Loucy (cell line): ENCODE measurements at regions not wholly inside any gene's neighbourhood (a gene's known extent, or its start where the extent isn't known, plus 50 kb on each side); places are given as distances from the start of the nearest gene placed in this dataset.

ENCODE experiments used
- EZH2phosphoT487 ChIP-seq: fragments of 200-600 bp; IDR thresholded peaks from 2 replicates; pipeline ENCODE4 v1.6.1; 2018; ENCODE audit warnings: antibody characterized with exemption, mild to moderate bottlenecking, moderate library complexity, borderline replicate concordance
- TF ChIP-seq, protein P1 (sequence below): fragments of 200-600 bp; sonication (generic); conservative IDR thresholded peaks from 2 replicates; pipeline ENCODE4 v1.5.1; 2014; ENCODE audit warnings: mild to moderate bottlenecking, antibody characterized with exemption, low read length

DNA sequence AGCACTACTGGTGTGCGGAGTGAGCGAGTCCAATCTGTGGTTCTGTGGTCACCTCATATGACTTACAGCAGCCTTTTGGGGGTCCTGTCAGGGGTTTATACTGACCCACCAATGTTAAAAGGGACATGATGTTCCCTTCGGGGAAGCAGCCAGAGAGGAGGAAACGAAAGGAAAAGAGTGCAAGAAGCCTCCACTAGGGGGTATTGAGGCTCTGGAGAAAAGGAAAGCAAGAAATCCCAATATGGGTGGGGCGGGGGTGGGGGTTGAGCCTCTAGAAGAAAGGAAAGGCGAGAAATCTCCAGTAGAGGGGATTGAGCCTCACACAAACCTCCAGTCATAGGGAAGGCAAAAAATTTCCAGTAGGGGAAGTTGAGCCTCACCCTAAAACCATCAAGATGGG lies 249.3 kb upstream of the ECI2 start:
- TF ChIP-seq, protein P1, sequence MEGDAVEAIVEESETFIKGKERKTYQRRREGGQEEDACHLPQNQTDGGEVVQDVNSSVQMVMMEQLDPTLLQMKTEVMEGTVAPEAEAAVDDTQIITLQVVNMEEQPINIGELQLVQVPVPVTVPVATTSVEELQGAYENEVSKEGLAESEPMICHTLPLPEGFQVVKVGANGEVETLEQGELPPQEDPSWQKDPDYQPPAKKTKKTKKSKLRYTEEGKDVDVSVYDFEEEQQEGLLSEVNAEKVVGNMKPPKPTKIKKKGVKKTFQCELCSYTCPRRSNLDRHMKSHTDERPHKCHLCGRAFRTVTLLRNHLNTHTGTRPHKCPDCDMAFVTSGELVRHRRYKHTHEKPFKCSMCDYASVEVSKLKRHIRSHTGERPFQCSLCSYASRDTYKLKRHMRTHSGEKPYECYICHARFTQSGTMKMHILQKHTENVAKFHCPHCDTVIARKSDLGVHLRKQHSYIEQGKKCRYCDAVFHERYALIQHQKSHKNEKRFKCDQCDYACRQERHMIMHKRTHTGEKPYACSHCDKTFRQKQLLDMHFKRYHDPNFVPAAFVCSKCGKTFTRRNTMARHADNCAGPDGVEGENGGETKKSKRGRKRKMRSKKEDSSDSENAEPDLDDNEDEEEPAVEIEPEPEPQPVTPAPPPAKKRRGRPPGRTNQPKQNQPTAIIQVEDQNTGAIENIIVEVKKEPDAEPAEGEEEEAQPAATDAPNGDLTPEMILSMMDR, result no peak
- TF ChIP-seq EZH2phosphoT487, result no peak
